HG03103 (cell line): ENCODE measurements at regions not wholly inside any gene's neighbourhood (a gene's known extent, or its start where the extent isn't known, plus 50 kb on each side); places are given as distances from the start of the nearest gene placed in this dataset.
"Not testable (repeated sequence)": the region's sequence is repeated elsewhere in the genome, so short reads cannot be mapped to it uniquely, and the experiment has no call there.

Experiments used
- ATAC-seq: cut with Tn5 transposase; IDR thresholded peaks from one replicate; pipeline ENCODE4 v1.9.1; 2021; ENCODE audit warnings: low read depth; ENCODE audit not compliant: unreplicated experiment

GRCh38 chr2:88984079-88984478 lies 292.6 kb downstream of the RPIA start:
- not testable (repeated sequence) for ATAC-seq

- not testable (repeated sequence) for ATAC-seq
Measured at GRCh38 chr2:88986721-88987330, 295.4 kb downstream of the RPIA start.

GRCh38 chr2:88988617-88989016 lies 297.1 kb downstream of the RPIA start:
- not testable (repeated sequence) for ATAC-seq

- ATAC-seq, result not testable (repeated sequence)
Measured at GRCh38 chr2:88992819-88993218, 301.3 kb downstream of the RPIA start.

- not testable (repeated sequence) for ATAC-seq
Measured at GRCh38 chr2:88994856-88995255, 303.4 kb downstream of the RPIA start.

- not testable (repeated sequence) for ATAC-seq
Measured at GRCh38 chr2:88996588-88996987, 305.1 kb downstream of the RPIA start.

GRCh38 chr2:88999365-88999764 lies 307.9 kb downstream of the RPIA start:
- no peak for ATAC-seq

GRCh38 chr2:89000235-89000634 lies 308.8 kb downstream of the RPIA start:
- ATAC-seq, result no peak

- ATAC-seq, result not testable (repeated sequence)
Measured at GRCh38 chr2:89004238-89004637, 312.8 kb downstream of the RPIA start.

GRCh38 chr2:89020566-89020965 lies 329.1 kb downstream of the RPIA start:
- ATAC-seq, result not testable (repeated sequence)

- not testable (repeated sequence) for ATAC-seq
Measured at GRCh38 chr2:89026296-89026695, 334.8 kb downstream of the RPIA start.

- not testable (repeated sequence) for ATAC-seq
Measured at GRCh38 chr2:89027115-89027514, 335.6 kb downstream of the RPIA start.

GRCh38 chr2:89027536-89027935 lies 336.1 kb downstream of the RPIA start:
- not testable (repeated sequence) for ATAC-seq

GRCh38 chr2:89029257-89029656 lies 337.8 kb downstream of the RPIA start:
- ATAC-seq, result not testable (repeated sequence)

GRCh38 chr2:89048138-89049066 lies 356.9 kb downstream of the RPIA start:
- peak; percentile 91 for ATAC-seq

- not testable (repeated sequence) for ATAC-seq
Measured at GRCh38 chr2:89058616-89059015, 367.1 kb downstream of the RPIA start.

GRCh38 chr2:89061174-89061573 lies 369.7 kb downstream of the RPIA start:
- not testable (repeated sequence) for ATAC-seq

- ATAC-seq, result not testable (repeated sequence)
Measured at GRCh38 chr2:89076771-89077170, 385.3 kb downstream of the RPIA start.

GRCh38 chr2:89092911-89093310 lies 401.4 kb downstream of the RPIA start:
- ATAC-seq, result not testable (repeated sequence)

GRCh38 chr2:89095060-89095459 lies 403.6 kb downstream of the RPIA start:
- ATAC-seq, result not testable (repeated sequence)

GRCh38 chr2:89102587-89102986 lies 411.1 kb downstream of the RPIA start:
- ATAC-seq, result not testable (repeated sequence)
